GM12865 (cell line): ENCODE measurements at regions not wholly inside any gene's neighbourhood (a gene's known extent, or its start where the extent isn't known, plus 50 kb on each side); places are given as distances from the start of the nearest gene placed in this dataset.

ENCODE experiments used
- DNase-seq: peaks from one replicate; pipeline ENCODE4 v3.0.0; 2010; ENCODE audit warnings: low read depth
- H3K4me3 ChIP-seq: 2 replicates; pipeline ENCODE4 v1.5.1; 2011; ENCODE audit warnings: mild to moderate bottlenecking, low read depth, low read length, control low read depth
- CTCF ChIP-seq: IDR thresholded peaks from 2 replicates; pipeline ENCODE4 v1.5.1; 2011; ENCODE audit warnings: low read length, control low read depth, low read depth, inconsistent platforms; ENCODE audit not compliant: insufficient read depth; ENCODE audit errors: missing control alignments

- no peak overlapping the region for H3K4me3 ChIP-seq
- no peak for DNase-seq
- no peak for TF ChIP-seq CTCF
Measured at GRCh38 chr4:110266136-110266535, 67.7 kb upstream of the ELOVL6 start.

GRCh38 chr4:110265001-110265400 is 66.6 kb upstream of the ELOVL6 start:
- no peak for TF ChIP-seq CTCF
- no peak for DNase-seq
- H3K4me3 ChIP-seq = no peak overlapping the region

GRCh38 chr4:110260299-110260698 is 61.9 kb upstream of the ELOVL6 start:
- H3K4me3 ChIP-seq = no peak overlapping the region
- TF ChIP-seq CTCF = no peak
- no peak for DNase-seq

- no peak overlapping the region for H3K4me3 ChIP-seq
- no peak for TF ChIP-seq CTCF
- no peak for DNase-seq
Measured at GRCh38 chr4:110250023-110250387, 51.6 kb upstream of the ELOVL6 start.

GRCh38 chr4:110248831-110249253 is 50.4 kb upstream of the ELOVL6 start:
- no peak for TF ChIP-seq CTCF
- DNase-seq = no peak

More at GRCh38 chr4:110248831-110249253, 50.4 kb upstream of the ELOVL6 start:
- no peak overlapping the region for H3K4me3 ChIP-seq
